ENCODE measurements at regions not wholly inside any gene's neighbourhood (a gene's known extent, or its start where the extent isn't known, plus 50 kb on each side); places are given as distances from the start of the nearest gene placed in this dataset.
"Not testable (repeated sequence)": the region's sequence is repeated elsewhere in the genome, so short reads cannot be mapped to it uniquely, and the experiment has no call there.

DNA sequence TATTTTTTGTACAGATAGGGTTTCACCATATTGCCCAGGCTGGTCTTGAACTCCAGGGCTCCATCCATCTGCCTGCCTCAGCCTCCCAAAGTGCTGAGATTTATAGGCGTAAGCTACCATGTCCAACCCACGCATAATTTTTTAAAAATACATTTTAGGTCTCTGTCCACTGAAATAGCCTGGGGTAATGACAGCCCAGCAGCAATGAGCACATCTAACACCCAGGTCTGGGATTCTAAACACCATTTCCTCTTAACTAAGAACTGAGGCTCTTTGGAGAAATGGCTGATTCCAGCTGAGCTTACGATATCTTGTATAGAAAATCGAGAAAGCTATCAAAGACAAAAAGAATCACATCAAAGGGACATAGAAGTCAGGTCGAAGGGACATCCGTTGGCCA, 245.3 kb downstream of the PARN start:
- TF ChIP-seq POLR2A (IDR thresholded peaks at IDR 0.05), result no peak
- TF ChIP-seq EP300 (IDR thresholded peaks at IDR 0.05), result no peak
- no peak for TF ChIP-seq POLR2AphosphoS5 (IDR thresholded peaks at IDR 0.05)
- DNase-seq, result no peak
- H3K4me3 ChIP-seq, result no peak overlapping the region
- H3K27me3 ChIP-seq, result no peaks in the 10 kb centered on the region
- intact Hi-C loops (cut with DNase I), result no loop called here
- no peaks in the 10 kb centered on the region for H3K9me3 ChIP-seq
- 93 to 96% methylated on average over 6 of the region's 6 CpGs for WGBS, 2 donors
- no peaks in the 10 kb centered on the region for H3K4me1 ChIP-seq
- H3K27ac ChIP-seq, result no peak overlapping the region
- H3K36me3 ChIP-seq, result no peaks in the 10 kb centered on the region

GRCh38 chr16:14383844-14384243, 246.2 kb downstream of the PARN start:
- H3K27ac ChIP-seq; H3K27me3 ChIP-seq; DNase-seq; H3K4me3 ChIP-seq; H3K36me3 ChIP-seq; H3K9me3 ChIP-seq; intact Hi-C loops (cut with DNase I); H3K4me1 ChIP-seq: not testable (repeated sequence)
- 93 to 94% methylated on average over 6 of the region's 6 CpGs for WGBS, 2 donors

GRCh38 chr16:14378689-14379467, 251.2 kb downstream of the PARN start:
- Histone ChIP-seq H3K9me3 (no peaks in the 10 kb centered on the region), H3K36me3 (no peaks in the 10 kb centered on the region), H3K27ac (no peak overlapping the region), H3K4me3 (no peak overlapping the region), H3K27me3 (no peaks in the 10 kb centered on the region), H3K4me1 (no peaks in the 10 kb centered on the region)
- intact Hi-C loops (cut with DNase I), result no loop called here
- 89 to 94% methylated on average over 17 of the region's 17 CpGs for WGBS, 2 donors
- no peak for DNase-seq
- TF ChIP-seq CTCF (IDR thresholded peaks at IDR 0.05) (no peak), POLR2AphosphoS5 (IDR thresholded peaks at IDR 0.05) (no peak), POLR2A (IDR thresholded peaks at IDR 0.05) (no peak), EP300 (IDR thresholded peaks at IDR 0.05) (no peak)

GRCh38 chr16:14378131-14378551, 251.9 kb downstream of the PARN start:
- intact Hi-C loops (cut with DNase I), result no loop called here
- WGBS, 2 donors, result 16 to 35% methylated on average over 4 of the region's 4 CpGs
- H3K27me3 ChIP-seq, result no peaks in the 10 kb centered on the region
- H3K9me3 ChIP-seq, result no peaks in the 10 kb centered on the region
- no peak for DNase-seq
- no peak overlapping the region for H3K4me3 ChIP-seq
- no peaks in the 10 kb centered on the region for H3K36me3 ChIP-seq
- no peak overlapping the region for H3K27ac ChIP-seq
- TF ChIP-seq EP300 (IDR thresholded peaks at IDR 0.05) (no peak), CTCF (IDR thresholded peaks at IDR 0.05) (no peak), POLR2AphosphoS5 (IDR thresholded peaks at IDR 0.05) (no peak), POLR2A (IDR thresholded peaks at IDR 0.05) (no peak)
- H3K4me1 ChIP-seq, result no peaks in the 10 kb centered on the region

GRCh38 chr16:14377326-14377725, 252.7 kb downstream of the PARN start:
- TF ChIP-seq EP300 (IDR thresholded peaks at IDR 0.05), result no peak
- no peak for TF ChIP-seq CTCF (IDR thresholded peaks at IDR 0.05)
- no peak for TF ChIP-seq POLR2A (IDR thresholded peaks at IDR 0.05)
- TF ChIP-seq POLR2AphosphoS5 (IDR thresholded peaks at IDR 0.05), result no peak
- no peak overlapping the region for H3K4me3 ChIP-seq
- no peak for DNase-seq
- intact Hi-C loops (cut with DNase I), result no loop called here
- WGBS, 2 donors, result 48 to 63% methylated on average over 1 of the region's 1 CpG
- no peaks in the 10 kb centered on the region for H3K27me3 ChIP-seq
- no peaks in the 10 kb centered on the region for H3K9me3 ChIP-seq
- no peak overlapping the region for H3K27ac ChIP-seq
- no peaks in the 10 kb centered on the region for H3K36me3 ChIP-seq
- H3K4me1 ChIP-seq, result no peaks in the 10 kb centered on the region

DNA sequence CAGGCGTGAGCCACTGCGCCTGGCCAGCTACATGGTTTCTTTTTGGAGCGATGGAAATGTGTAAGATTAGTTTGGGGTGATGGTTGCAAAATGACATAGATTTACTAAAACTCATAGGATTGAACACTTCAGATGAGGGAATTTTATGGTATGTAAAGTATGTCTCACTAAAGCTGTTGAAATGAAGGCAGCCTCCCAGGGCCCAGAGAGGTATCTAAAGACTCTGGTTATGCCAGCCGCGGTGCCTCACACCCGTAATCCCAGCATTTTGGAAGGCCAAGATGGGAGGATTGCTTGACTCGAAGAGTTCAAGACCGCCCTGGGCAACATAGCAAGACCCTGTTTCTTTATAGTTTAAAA, 254.9 kb downstream of the PARN start:
- Histone ChIP-seq H3K36me3 (no peaks in the 10 kb centered on the region), H3K4me3 (no peak overlapping the region), H3K27ac (no peak overlapping the region), H3K9me3 (no peaks in the 10 kb centered on the region), H3K4me1 (no peaks in the 10 kb centered on the region), H3K27me3 (no peaks in the 10 kb centered on the region)
- TF ChIP-seq CTCF (IDR thresholded peaks at IDR 0.05) (no peak), POLR2A (IDR thresholded peaks at IDR 0.05) (no peak), POLR2AphosphoS5 (IDR thresholded peaks at IDR 0.05) (no peak), EP300 (IDR thresholded peaks at IDR 0.05) (no peak)
- intact Hi-C loops (cut with DNase I), result no loop called here
- 96 to 97% methylated on average over 8 of the region's 8 CpGs for WGBS, 2 donors
- DNase-seq, result no peak

Data from sigmoid colon (tissue), 6 donors.